Body of pancreas (tissue), 4 donors: ENCODE measurements at regions not wholly inside any gene's neighbourhood (a gene's known extent, or its start where the extent isn't known, plus 50 kb on each side); places are given as distances from the start of the nearest gene placed in this dataset.

Experiments
- POLR2A ChIP-seq, 3 donors: fragments of 450-650 bp; IDR thresholded peaks; one replicate each; pipeline ENCODE4 v1.6.1; 2016; ENCODE audit warnings: antibody characterized with exemption in 3 of 3, mild to moderate bottlenecking in 2 of 3
- TF ChIP-seq, protein P1 (sequence below), 7 experiments: fragments of 450-650 bp in 4 of 7; fragments of 200-600 bp in 3 of 7; sonication (generic) in 3 of 7; IDR thresholded peaks; one replicate each; pipeline ENCODE4 v1.5.1; 2016 to 2019; ENCODE audit warnings: antibody characterized with exemption in 7 of 7

- TF ChIP-seq, protein P1, sequence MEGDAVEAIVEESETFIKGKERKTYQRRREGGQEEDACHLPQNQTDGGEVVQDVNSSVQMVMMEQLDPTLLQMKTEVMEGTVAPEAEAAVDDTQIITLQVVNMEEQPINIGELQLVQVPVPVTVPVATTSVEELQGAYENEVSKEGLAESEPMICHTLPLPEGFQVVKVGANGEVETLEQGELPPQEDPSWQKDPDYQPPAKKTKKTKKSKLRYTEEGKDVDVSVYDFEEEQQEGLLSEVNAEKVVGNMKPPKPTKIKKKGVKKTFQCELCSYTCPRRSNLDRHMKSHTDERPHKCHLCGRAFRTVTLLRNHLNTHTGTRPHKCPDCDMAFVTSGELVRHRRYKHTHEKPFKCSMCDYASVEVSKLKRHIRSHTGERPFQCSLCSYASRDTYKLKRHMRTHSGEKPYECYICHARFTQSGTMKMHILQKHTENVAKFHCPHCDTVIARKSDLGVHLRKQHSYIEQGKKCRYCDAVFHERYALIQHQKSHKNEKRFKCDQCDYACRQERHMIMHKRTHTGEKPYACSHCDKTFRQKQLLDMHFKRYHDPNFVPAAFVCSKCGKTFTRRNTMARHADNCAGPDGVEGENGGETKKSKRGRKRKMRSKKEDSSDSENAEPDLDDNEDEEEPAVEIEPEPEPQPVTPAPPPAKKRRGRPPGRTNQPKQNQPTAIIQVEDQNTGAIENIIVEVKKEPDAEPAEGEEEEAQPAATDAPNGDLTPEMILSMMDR (IDR thresholded peaks at IDR 0.05): no peak
- no peak for TF ChIP-seq POLR2A (IDR thresholded peaks at IDR 0.05)
These were observed 88.5 kb upstream of the TACR1 start for GRCh38 chr2:75287624-75288316.
